NCI-H1048 (cell line): ENCODE measurements at regions not wholly inside any gene's neighbourhood (a gene's known extent, or its start where the extent isn't known, plus 50 kb on each side); places are given as distances from the start of the nearest gene placed in this dataset.
"Not testable (repeated sequence)": the region's sequence is repeated elsewhere in the genome, so short reads cannot be mapped to it uniquely, and the experiment has no call there.

Source experiments
- DNase-seq: peaks from one replicate; lab custom pipeline; 2025; lab: John Stamatoyannopoulos, UW

GRCh38 chr12:58069268-58069963 is 128.0 kb downstream of the ATP23 start:
- no peak for DNase-seq

GRCh38 chr12:58071994-58072393 is 130.6 kb downstream of the ATP23 start:
- no peak for DNase-seq

- DNase-seq: no peak
These were observed 132.9 kb downstream of the ATP23 start for GRCh38 chr12:58074259-58074658.

- DNase-seq: no peak
These were observed 138.4 kb downstream of the ATP23 start for GRCh38 chr12:58079806-58080205.

- DNase-seq: no peak
These were observed 140.1 kb downstream of the ATP23 start for GRCh38 chr12:58081488-58081887.

GRCh38 chr12:58082996-58083395 is 141.6 kb downstream of the ATP23 start:
- DNase-seq: no peak

GRCh38 chr12:58086006-58086405 is 144.6 kb downstream of the ATP23 start:
- no peak for DNase-seq

GRCh38 chr12:58086930-58087329 is 145.6 kb downstream of the ATP23 start:
- DNase-seq: no peak

- DNase-seq: no peak
These were observed 146.2 kb downstream of the ATP23 start for GRCh38 chr12:58087423-58088127.

GRCh38 chr12:58089588-58089987 is 148.2 kb downstream of the ATP23 start:
- no peak for DNase-seq

- DNase-seq: no peak
These were observed 149.3 kb downstream of the ATP23 start for GRCh38 chr12:58090685-58091084.

GRCh38 chr12:58095002-58095401 is 153.6 kb downstream of the ATP23 start:
- no peak for DNase-seq

GRCh38 chr12:58097741-58098140 is 156.4 kb downstream of the ATP23 start:
- no peak for DNase-seq

- no peak for DNase-seq
These were observed 158.1 kb downstream of the ATP23 start for GRCh38 chr12:58099476-58099875.

- DNase-seq: no peak
These were observed 163.0 kb downstream of the ATP23 start for GRCh38 chr12:58104351-58104755.

- no peak for DNase-seq
These were observed 164.1 kb downstream of the ATP23 start for GRCh38 chr12:58105225-58106119.

GRCh38 chr12:58106195-58106594 is 164.8 kb downstream of the ATP23 start:
- no peak for DNase-seq

GRCh38 chr12:58117201-58117600 is 175.8 kb downstream of the ATP23 start:
- DNase-seq: no peak

- DNase-seq: no peak
These were observed 176.3 kb downstream of the ATP23 start for GRCh38 chr12:58117667-58118066.

GRCh38 chr12:58125761-58126160 is 184.4 kb downstream of the ATP23 start:
- DNase-seq: not testable (repeated sequence)

GRCh38 chr12:58131986-58132755 is 190.8 kb downstream of the ATP23 start:
- DNase-seq: no peak

- no peak for DNase-seq
These were observed 197.1 kb downstream of the ATP23 start for GRCh38 chr12:58138424-58138823.
